Activated naive CD4-positive, alpha-beta T cell treated with anti-CD3 and anti-CD28 coated beads for 36 hours (primary cell): ENCODE measurements at regions not wholly inside any gene's neighbourhood (a gene's known extent, or its start where the extent isn't known, plus 50 kb on each side); places are given as distances from the start of the nearest gene placed in this dataset.
"Not testable (repeated sequence)": the region's sequence is repeated elsewhere in the genome, so short reads cannot be mapped to it uniquely, and the experiment has no call there.

Experiments
- CTCF ChIA-PET: fragments of 350-600 bp; sonication (Branson Sonifier 250); formaldehyde crosslinking; loops from one replicate; lab custom pipeline; 2021; ENCODE audit warnings: antibody characterized with exemption; lab: Charles Lee
- DNase-seq: peaks from one replicate; pipeline ENCODE4 v3.0.0-alpha.2; 2020
- H3K27ac Mint-ChIP-seq: one replicate; pipeline ENCODE4 v1.8.0; 2021; ENCODE audit warnings: mild to moderate bottlenecking, mixed read lengths
- H3K27me3 Mint-ChIP-seq: one replicate; pipeline ENCODE4 v1.8.0; 2021; ENCODE audit warnings: low read depth, mixed read lengths
- H3K36me3 Mint-ChIP-seq: one replicate; pipeline ENCODE4 v1.8.0; 2021; ENCODE audit warnings: low read depth, mixed read lengths
- H3K4me1 Mint-ChIP-seq: one replicate; pipeline ENCODE4 v1.8.0; 2021; ENCODE audit warnings: low read depth, mixed read lengths
- H3K4me3 Mint-ChIP-seq: one replicate; pipeline ENCODE4 v1.8.0; 2021; ENCODE audit warnings: mild to moderate bottlenecking, moderate library complexity, mixed read lengths
- H3K9me3 Mint-ChIP-seq: one replicate; pipeline ENCODE4 v1.8.0; 2021; ENCODE audit warnings: mixed read lengths
- intact Hi-C: fragments of 100-400 bp; cut with micrococcal nuclease; formaldehyde crosslinking; loops from one replicate; pipeline ENCODE4 v1.15.1; 2023

GRCh38 chr7:38331853-38332595 is 58.6 kb upstream of the TARP start:
- H3K4me3 Mint-ChIP-seq, H3K36me3 Mint-ChIP-seq, H3K27ac Mint-ChIP-seq, H3K27me3 Mint-ChIP-seq, H3K9me3 Mint-ChIP-seq, DNase-seq: not testable (repeated sequence)
- peaks cover 44% of the 10 kb centered on the region for H3K4me1 Mint-ChIP-seq
- intact Hi-C loops: loop anchor here (2.0 kb wide), 1 partner anchor 79 kb away; no protein-coding TSS in a partner anchor
- CTCF ChIA-PET: interaction anchor here (0.7 to 2.9 kb wide), 7 partner anchors 10 to 227 kb away, joined by 3 to 10 read pairs (median 5); no protein-coding TSS in a partner anchor

GRCh38 chr7:38330861-38331621 is 57.6 kb upstream of the TARP start:
- no peaks in the 10 kb centered on the region for H3K9me3 Mint-ChIP-seq
- H3K27me3 Mint-ChIP-seq: no peaks in the 10 kb centered on the region
- peaks cover 42% of the 10 kb centered on the region for H3K4me1 Mint-ChIP-seq
- CTCF ChIA-PET: interaction anchor here (0.7 to 2.9 kb wide), 8 partner anchors 11 to 115 kb away, joined by 3 to 10 read pairs (median 4); no protein-coding TSS in a partner anchor
- no peak overlapping the region for H3K4me3 Mint-ChIP-seq
- DNase-seq: no peak
- intact Hi-C loops: loop anchor here (1.0 to 2.0 kb wide), 2 partner anchors 12 to 78 kb away; no protein-coding TSS in a partner anchor
- no peaks in the 10 kb centered on the region for H3K36me3 Mint-ChIP-seq
- H3K27ac Mint-ChIP-seq: peak overlapping the region; percentile 30

- intact Hi-C loops: loop anchor here (1.0 to 2.0 kb wide), 2 partner anchors 11 to 77 kb away; no protein-coding TSS in a partner anchor
- no peak for DNase-seq
- H3K4me3 Mint-ChIP-seq: no peak overlapping the region
- H3K27me3 Mint-ChIP-seq: no peaks in the 10 kb centered on the region
- CTCF ChIA-PET: interaction anchor here (1.3 to 2.9 kb wide), 4 partner anchors 10 to 114 kb away, joined by 5 to 10 read pairs (median 6); no protein-coding TSS in a partner anchor
- H3K27ac Mint-ChIP-seq: no peak overlapping the region
- H3K9me3 Mint-ChIP-seq: no peaks in the 10 kb centered on the region
- H3K36me3 Mint-ChIP-seq: no peaks in the 10 kb centered on the region
- peaks cover 32% of the 10 kb centered on the region for H3K4me1 Mint-ChIP-seq
These were observed 56.6 kb upstream of the TARP start for GRCh38 chr7:38330039-38330438.

GRCh38 chr7:38329340-38329739 is 55.9 kb upstream of the TARP start:
- intact Hi-C loops: no loop called here
- no peaks in the 10 kb centered on the region for H3K9me3 Mint-ChIP-seq
- H3K4me3 Mint-ChIP-seq: no peak overlapping the region
- CTCF ChIA-PET: interaction anchor here (1.4 to 2.9 kb wide), 2 partner anchors 9 to 40 kb away, joined by 5 to 10 read pairs; no protein-coding TSS in a partner anchor
- peaks cover 26% of the 10 kb centered on the region for H3K4me1 Mint-ChIP-seq
- H3K27ac Mint-ChIP-seq: no peak overlapping the region
- no peak for DNase-seq
- no peaks in the 10 kb centered on the region for H3K27me3 Mint-ChIP-seq
- no peaks in the 10 kb centered on the region for H3K36me3 Mint-ChIP-seq

- Mint-ChIP-seq H3K9me3 (no peaks in the 10 kb centered on the region), H3K4me1 (peaks cover 26% of the 10 kb centered on the region), H3K27ac (no peak overlapping the region), H3K27me3 (no peaks in the 10 kb centered on the region), H3K36me3 (no peaks in the 10 kb centered on the region), H3K4me3 (no peak overlapping the region)
- intact Hi-C loops: no loop called here
- DNase-seq: no peak
- CTCF ChIA-PET: interaction anchor here (1.4 kb wide), 1 partner anchor 9 kb away, joined by 5 read pairs; no protein-coding TSS in a partner anchor
These were observed 55.4 kb upstream of the TARP start for GRCh38 chr7:38328814-38329213.

- Mint-ChIP-seq H3K4me3 (no peak overlapping the region), H3K27me3 (no peaks in the 10 kb centered on the region), H3K27ac (no peak overlapping the region), H3K36me3 (no peaks in the 10 kb centered on the region), H3K9me3 (no peaks in the 10 kb centered on the region), H3K4me1 (peaks cover 26% of the 10 kb centered on the region)
- intact Hi-C loops: no loop called here
- DNase-seq: no peak
- CTCF ChIA-PET: interaction anchor here (0.5 to 2.3 kb wide), 6 partner anchors 8 to 112 kb away, joined by 3 to 7 read pairs (median 5); no protein-coding TSS in a partner anchor
These were observed 54.2 kb upstream of the TARP start for GRCh38 chr7:38327637-38328036.
